MM.1S (cell line): ENCODE measurements at regions not wholly inside any gene's neighbourhood (a gene's known extent, or its start where the extent isn't known, plus 50 kb on each side); places are given as distances from the start of the nearest gene placed in this dataset.

Experiments used
- DNase-seq: peaks from one replicate; pipeline ENCODE4 v3.0.0-alpha.2; 2015
- H2AFZ ChIP-seq: fragments of 300-600 bp; sonication (generic); 2 replicates; pipeline ENCODE4 v1.6.0; 2016; ENCODE audit warnings: antibody characterized with exemption, low read length
- H3F3A ChIP-seq: fragments of 300-600 bp; sonication (generic); 2 replicates; pipeline ENCODE4 v1.6.1; 2016; ENCODE audit warnings: mild to moderate bottlenecking, antibody characterized with exemption, low read length, moderate library complexity, mixed read lengths; ENCODE audit not compliant: insufficient read depth
- H3K27ac ChIP-seq: fragments of 300-600 bp; sonication (generic); 2 replicates; pipeline ENCODE4 v1.5.1; 2016; ENCODE audit warnings: mild to moderate bottlenecking, low read length
- H3K27me3 ChIP-seq: fragments of 300-600 bp; sonication (generic); replicated peaks from 2 replicates; pipeline ENCODE4 v1.6.0; 2016; ENCODE audit warnings: low read length; ENCODE audit not compliant: insufficient read depth
- H3K36me3 ChIP-seq: fragments of 300-600 bp; sonication (generic); replicated peaks from 2 replicates; pipeline ENCODE4 v1.6.1; 2016; ENCODE audit warnings: mild to moderate bottlenecking, low read length, mixed read lengths; ENCODE audit not compliant: insufficient read depth
- H3K4me1 ChIP-seq: fragments of 300-600 bp; sonication (generic); 2 replicates; pipeline ENCODE4 v1.6.1; 2016; ENCODE audit warnings: low read length, mixed read lengths
- H3K4me2 ChIP-seq: fragments of 300-600 bp; sonication (generic); 2 replicates; pipeline ENCODE4 v1.6.0; 2016; ENCODE audit warnings: low read depth, low read length
- H3K4me3 ChIP-seq: fragments of 300-600 bp; sonication (generic); 2 replicates; pipeline ENCODE4 v1.5.1; 2016; ENCODE audit warnings: low read length, mixed read lengths
- H3K79me2 ChIP-seq: fragments of 300-600 bp; sonication (generic); 2 replicates; pipeline ENCODE4 v1.6.1; 2016; ENCODE audit warnings: mixed run types, low read length, mixed read lengths
- H3K9ac ChIP-seq: fragments of 300-600 bp; sonication (generic); 2 replicates; pipeline ENCODE4 v1.6.1; 2016; ENCODE audit warnings: low read length, mixed read lengths
- H3K9me2 ChIP-seq: fragments of 300-600 bp; sonication (generic); replicated peaks from 2 replicates; pipeline ENCODE4 v1.6.1; 2016; ENCODE audit warnings: mild to moderate bottlenecking, low read length, mixed read lengths; ENCODE audit not compliant: insufficient read depth
- H3K9me3 ChIP-seq: fragments of 300-600 bp; sonication (generic); replicated peaks from 2 replicates; pipeline ENCODE4 v1.6.1; 2016; ENCODE audit warnings: mild to moderate bottlenecking, low read length, mixed read lengths; ENCODE audit not compliant: insufficient read depth
- H4K20me1 ChIP-seq: fragments of 300-600 bp; sonication (generic); 2 replicates; pipeline ENCODE4 v1.6.1; 2016; ENCODE audit warnings: mild to moderate bottlenecking, low read length, moderate library complexity, mixed read lengths; ENCODE audit not compliant: insufficient read depth
- CTCF ChIP-seq: fragments of 300-600 bp; sonication (generic); IDR thresholded peaks from 2 replicates; pipeline ENCODE4 v1.5.1; 2016; ENCODE audit warnings: antibody characterized with exemption, low read length, mixed read lengths
- EZH2 ChIP-seq: fragments of 300-600 bp; sonication (generic); optimal IDR thresholded peaks from 2 replicates; pipeline ENCODE3; 2017; ENCODE audit warnings: low read depth, mild to moderate bottlenecking, antibody characterized with exemption, low read length, mixed read lengths
- EZH2phosphoT487 ChIP-seq: fragments of 300-600 bp; sonication (generic); IDR thresholded peaks from 2 replicates; pipeline ENCODE4 v1.6.1; 2018; ENCODE audit warnings: antibody characterized with exemption, low read length

GRCh38 chr7:45235905-45236304, 78.3 kb downstream of the RAMP3 start:
- Histone ChIP-seq H3K27ac (no peak overlapping the region), H3K9me3 (no peaks in the 10 kb centered on the region), H3F3A (no peaks in the 10 kb centered on the region), H4K20me1 (no peaks in the 10 kb centered on the region), H3K4me2 (no peak overlapping the region), H3K79me2 (no peaks in the 10 kb centered on the region), H3K9me2 (no peaks in the 10 kb centered on the region), H3K36me3 (no peaks in the 10 kb centered on the region), H3K9ac (no peak overlapping the region), H2AFZ (no peak overlapping the region), H3K27me3 (no peaks in the 10 kb centered on the region), H3K4me1 (no peaks in the 10 kb centered on the region), H3K4me3 (no peak overlapping the region)
- DNase-seq: no peak
- TF ChIP-seq EZH2phosphoT487: no peak
- no peak for TF ChIP-seq EZH2
- no peak for TF ChIP-seq CTCF

GRCh38 chr7:45236666-45237065, 79.1 kb downstream of the RAMP3 start:
- Histone ChIP-seq H3K79me2 (no peaks in the 10 kb centered on the region), H2AFZ (no peak overlapping the region), H3K36me3 (no peaks in the 10 kb centered on the region), H3K4me3 (no peak overlapping the region), H3K9me3 (no peaks in the 10 kb centered on the region), H3K4me2 (no peak overlapping the region), H4K20me1 (no peaks in the 10 kb centered on the region), H3F3A (no peaks in the 10 kb centered on the region), H3K27ac (no peak overlapping the region), H3K9me2 (no peaks in the 10 kb centered on the region), H3K9ac (no peak overlapping the region), H3K4me1 (no peaks in the 10 kb centered on the region), H3K27me3 (no peaks in the 10 kb centered on the region)
- TF ChIP-seq EZH2 (no peak), CTCF (no peak), EZH2phosphoT487 (no peak)
- no peak for DNase-seq

- no peak overlapping the region for H2AFZ ChIP-seq
- no peaks in the 10 kb centered on the region for H3K9me2 ChIP-seq
- no peaks in the 10 kb centered on the region for H3K36me3 ChIP-seq
- H3K4me1 ChIP-seq: no peaks in the 10 kb centered on the region
- H3F3A ChIP-seq: no peaks in the 10 kb centered on the region
- TF ChIP-seq EZH2phosphoT487 (no peak), EZH2 (no peak), CTCF (no peak)
- DNase-seq: no peak
- H3K4me2 ChIP-seq: no peak overlapping the region
- H3K79me2 ChIP-seq: no peaks in the 10 kb centered on the region
- no peaks in the 10 kb centered on the region for H4K20me1 ChIP-seq
- no peak overlapping the region for H3K27ac ChIP-seq
- H3K27me3 ChIP-seq: no peaks in the 10 kb centered on the region
- no peak overlapping the region for H3K4me3 ChIP-seq
- no peaks in the 10 kb centered on the region for H3K9me3 ChIP-seq
- no peak overlapping the region for H3K9ac ChIP-seq
Observed at GRCh38 chr7:45237788-45238461, 80.3 kb downstream of the RAMP3 start.
